ENCODE measurements at regions not wholly inside any gene's neighbourhood (a gene's known extent, or its start where the extent isn't known, plus 50 kb on each side); places are given as distances from the start of the nearest gene placed in this dataset.

DNA sequence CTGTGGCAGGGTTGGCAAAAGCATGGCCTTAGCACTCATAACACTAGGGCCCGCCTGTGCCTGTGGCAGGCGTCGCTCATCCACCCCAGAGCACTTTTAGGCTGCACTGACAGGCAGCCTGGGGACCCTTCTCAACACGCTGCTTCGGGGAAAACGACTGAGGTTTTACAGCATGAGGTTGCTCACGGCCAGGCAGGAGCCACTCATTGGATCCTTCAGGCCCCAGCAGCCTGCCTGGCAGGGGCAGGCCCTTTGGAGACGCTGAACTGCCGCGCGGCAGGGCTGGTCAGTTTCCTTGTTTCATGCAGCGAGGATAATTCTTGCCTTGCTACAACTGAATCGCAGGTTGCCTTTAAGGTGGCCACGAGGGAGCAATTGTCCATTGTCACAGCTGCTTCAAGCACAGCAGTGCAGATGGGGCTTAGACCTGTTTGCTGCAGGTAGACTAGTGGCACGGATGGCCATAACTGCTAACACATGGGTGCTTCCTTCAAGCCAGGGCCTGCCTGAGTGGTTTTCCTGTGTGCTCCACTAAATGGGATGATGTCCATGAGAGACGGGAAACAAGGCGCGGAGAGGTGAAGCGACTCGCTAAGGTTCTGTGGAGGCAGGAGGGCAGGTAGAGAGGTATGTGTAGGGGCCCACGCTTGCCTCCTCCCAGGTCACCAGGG is 49.9 kb upstream of the HS6ST1 start:
- Mint-ChIP-seq H3K27ac (no peak overlapping the region), H3K9me3 (no peaks in the 10 kb centered on the region)

DNA sequence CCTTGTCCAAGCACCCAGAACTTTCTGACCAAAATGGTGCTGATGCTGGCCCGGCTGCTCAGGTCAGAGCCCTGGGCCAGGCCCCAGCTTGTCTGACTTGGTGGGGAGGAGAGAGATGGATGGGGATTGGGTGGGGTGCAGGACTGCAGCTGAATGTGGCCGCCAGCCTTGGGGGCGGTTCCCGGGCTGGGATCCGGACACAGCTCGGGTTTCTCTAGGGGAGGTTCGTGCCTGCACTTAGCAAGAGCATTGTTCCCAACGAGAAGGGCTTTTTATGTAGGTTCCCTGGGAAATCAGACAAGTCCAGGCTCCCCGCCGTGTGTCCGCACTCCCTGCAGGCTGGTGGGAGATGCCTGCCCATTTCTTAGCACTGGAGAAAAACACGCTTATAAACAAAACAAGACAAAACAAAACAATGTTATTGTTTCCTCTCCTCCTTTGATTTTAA is 50.5 kb upstream of the HS6ST1 start:
- DNase-seq (ENCODE audit: low spot score in 2 of 2) (no peak), ATAC-seq (no peak)
- Mint-ChIP-seq H3K36me3 (no peaks in the 10 kb centered on the region), H3K27ac (no peak overlapping the region), H3K9me3 (no peaks in the 10 kb centered on the region)

More for the DNA sequence above, 49.9 kb upstream of the HS6ST1 start:
- DNase-seq (ENCODE audit: low spot score in 2 of 2) (no peak), ATAC-seq (no peak)
- no peaks in the 10 kb centered on the region for H3K36me3 Mint-ChIP-seq

DNA sequence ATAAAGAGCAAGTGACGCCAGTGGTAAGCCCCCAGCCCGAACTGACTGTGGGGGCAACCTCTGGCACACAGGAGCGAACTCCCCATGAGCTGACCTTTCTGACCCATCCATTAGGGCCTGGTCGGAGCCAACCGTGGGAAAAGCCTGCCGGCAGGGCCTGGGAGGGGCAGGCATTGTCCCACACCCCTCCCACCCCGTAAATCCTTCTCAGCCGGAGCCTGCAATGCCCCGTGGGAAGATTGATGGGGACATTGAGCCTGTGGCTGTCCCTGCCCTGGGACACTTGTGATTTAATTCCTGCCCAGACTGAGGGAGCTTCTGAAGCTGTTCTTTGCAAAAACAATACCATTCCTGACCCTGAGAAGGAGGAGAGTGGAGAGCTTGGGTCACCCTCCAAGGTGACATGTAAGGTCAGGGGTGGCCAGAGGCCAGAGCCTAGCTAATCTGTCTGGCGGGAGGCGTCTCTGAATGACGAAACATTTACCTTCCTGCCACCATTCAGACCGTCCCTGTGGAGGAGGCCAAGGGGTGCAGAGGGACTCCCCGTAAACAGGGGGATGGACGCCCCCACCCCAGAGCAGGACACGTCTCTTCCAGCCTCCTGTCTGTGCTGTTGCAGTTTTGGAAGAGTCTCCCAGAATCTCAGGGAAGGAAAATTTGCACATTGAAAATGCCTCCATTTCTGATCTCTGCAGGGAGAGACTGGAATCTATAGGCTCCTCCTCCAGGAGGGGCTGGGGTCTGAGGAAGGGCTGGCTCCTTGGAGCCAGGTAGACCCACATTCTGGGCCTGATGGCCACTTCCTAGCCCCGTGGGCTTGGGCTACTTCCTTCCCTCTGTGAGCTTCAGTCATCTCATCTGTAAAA is 51.2 kb upstream of the HS6ST1 start:
- H3K9me3 Mint-ChIP-seq, result no peaks in the 10 kb centered on the region
- DNase-seq (ENCODE audit: low spot score in 2 of 2) (no peak), ATAC-seq (no peak)
- H3K27ac Mint-ChIP-seq, result no peak overlapping the region
- H3K36me3 Mint-ChIP-seq, result no peaks in the 10 kb centered on the region

DNA sequence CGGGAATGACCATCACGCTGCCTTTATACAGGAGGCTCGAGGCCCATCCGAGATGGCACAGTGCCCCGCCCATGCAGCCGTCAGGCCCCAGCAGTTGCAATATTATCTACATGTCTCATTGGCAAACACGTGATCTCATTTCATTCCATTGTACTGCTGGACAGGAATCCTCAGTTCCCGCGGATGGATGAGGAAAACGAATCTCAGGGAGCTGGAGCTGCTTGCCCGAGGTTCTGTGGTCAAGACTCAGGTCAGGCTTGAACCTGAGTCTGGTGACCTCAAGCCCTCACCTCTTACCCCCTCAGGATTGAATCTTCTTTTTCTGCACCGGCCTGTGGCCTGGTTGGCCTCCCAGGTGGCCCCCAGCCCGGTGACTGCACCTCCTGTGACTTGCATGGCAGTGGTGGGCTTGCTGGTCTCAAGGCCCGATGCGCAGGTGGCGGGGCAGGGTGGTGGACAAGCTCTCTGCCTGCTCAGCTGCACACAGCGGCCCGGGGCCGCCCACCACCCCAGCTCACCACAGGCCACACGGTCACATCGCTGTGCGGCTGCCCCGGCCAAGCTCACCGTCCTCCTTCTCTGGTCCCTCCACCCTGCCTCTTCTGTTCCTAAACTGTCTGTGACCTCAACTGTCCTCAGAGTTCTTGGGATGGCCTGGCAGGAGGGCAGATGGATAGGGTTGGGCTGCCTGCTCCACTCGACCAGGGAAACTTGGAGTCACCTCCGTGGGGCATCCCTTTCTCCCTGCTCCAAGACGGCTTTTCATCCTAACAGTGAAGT is 52.0 kb upstream of the HS6ST1 start:
- no peaks in the 10 kb centered on the region for H3K36me3 Mint-ChIP-seq
- H3K27ac Mint-ChIP-seq, result no peak overlapping the region
- no peak for DNase-seq (ENCODE audit: low spot score in 2 of 2)
- no peak for ATAC-seq
- H3K9me3 Mint-ChIP-seq, result no peaks in the 10 kb centered on the region

DNA sequence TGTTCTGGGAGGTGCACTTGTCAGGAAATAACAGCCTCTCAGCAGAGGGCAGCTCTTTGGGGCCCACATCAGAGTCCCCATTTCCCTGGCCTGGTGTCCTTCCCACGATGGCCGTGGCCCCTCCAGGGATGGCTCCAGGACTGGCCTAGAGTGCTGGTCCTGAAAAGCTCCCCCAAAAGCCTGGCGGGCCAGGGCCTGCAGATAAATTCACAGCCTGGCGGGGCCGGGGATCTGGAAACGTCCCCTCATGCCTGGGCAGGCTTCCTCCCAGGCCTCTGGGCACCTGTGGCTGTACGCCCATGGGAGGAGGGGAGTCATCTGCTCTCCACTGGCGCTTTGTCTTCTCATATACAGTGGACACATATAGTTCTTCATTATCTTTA is 52.6 kb upstream of the HS6ST1 start:
- Mint-ChIP-seq H3K9me3 (no peaks in the 10 kb centered on the region), H3K27ac (no peak overlapping the region), H3K36me3 (no peaks in the 10 kb centered on the region)
- DNase-seq (ENCODE audit: low spot score in 2 of 2), result no peak
- no peak for ATAC-seq

DNA sequence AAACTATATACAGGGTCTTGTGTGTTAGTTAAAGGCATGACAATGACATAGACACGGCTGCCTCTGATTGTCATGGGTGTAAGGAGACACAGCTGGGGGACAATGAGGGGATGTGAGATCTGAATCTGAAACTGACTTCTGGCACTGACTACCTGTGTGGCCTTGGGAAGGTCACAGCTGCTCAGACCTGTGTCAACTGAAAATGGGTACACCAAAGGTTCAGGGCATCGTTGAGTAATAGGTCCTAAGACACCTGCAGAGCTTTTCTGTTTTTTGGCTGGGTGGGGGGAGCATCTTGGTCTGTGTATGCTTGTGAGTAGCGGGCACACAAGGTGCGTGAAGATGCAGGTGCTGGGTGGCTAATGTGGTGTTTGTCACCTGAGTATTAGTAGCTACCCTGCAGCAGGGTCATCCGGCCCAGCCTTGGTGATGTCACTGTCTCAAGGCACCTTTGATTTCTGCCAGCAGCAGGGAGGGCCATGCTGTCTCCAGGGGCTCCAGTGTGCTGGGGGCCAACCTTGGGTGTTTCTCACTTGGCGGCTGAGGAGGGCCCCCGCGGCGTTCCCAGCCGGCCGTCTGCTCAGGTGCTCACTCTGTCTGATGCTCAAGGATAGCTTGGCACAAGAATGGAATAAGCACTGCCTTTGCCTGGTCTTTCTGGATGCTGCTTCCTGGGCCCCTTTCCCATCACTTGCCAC is 53.1 kb upstream of the HS6ST1 start:
- DNase-seq (ENCODE audit: low spot score in 2 of 2), result no peak
- no peaks in the 10 kb centered on the region for H3K9me3 Mint-ChIP-seq
- H3K27ac Mint-ChIP-seq, result no peak overlapping the region
- ATAC-seq, result no peak
- no peaks in the 10 kb centered on the region for H3K36me3 Mint-ChIP-seq

DNA sequence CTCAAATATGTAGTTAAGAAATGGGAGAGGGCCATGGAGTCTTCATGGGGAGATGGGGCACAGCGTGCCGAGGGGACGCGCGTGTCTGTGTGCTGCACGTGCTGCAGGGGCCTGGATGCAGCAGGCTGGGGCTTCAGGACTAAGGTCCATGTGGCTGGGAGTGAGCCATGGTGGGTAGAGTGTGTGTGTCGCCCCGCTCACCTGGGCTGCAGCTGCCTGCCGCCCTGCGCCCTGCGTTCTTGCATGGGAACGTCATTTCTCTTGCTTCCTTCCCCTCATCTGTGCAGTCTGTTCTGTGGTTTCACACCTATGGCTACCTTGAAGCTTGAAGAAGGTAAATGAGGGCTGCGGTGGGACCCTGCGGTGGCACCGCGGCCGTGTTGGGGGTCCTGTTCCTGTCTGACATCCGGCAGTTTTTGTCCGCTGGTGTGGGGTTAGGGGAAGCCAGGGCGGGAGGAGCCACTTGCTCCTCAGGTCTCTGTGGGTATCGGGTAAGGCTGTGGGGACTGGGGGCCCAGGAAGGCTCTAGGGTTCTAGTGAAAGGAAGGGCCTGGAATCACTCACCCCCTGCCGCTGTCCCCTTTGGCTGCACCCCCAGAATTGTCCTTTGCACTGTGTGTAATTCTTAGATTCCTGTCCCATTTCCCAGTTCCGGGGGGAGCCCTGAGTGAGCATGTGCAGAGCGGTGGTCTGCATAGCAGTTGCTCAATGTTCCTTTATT is 54.1 kb upstream of the HS6ST1 start:
- Mint-ChIP-seq H3K36me3 (no peaks in the 10 kb centered on the region), H3K27ac (no peak overlapping the region), H3K9me3 (no peaks in the 10 kb centered on the region)
- DNase-seq (ENCODE audit: low spot score in 2 of 2) (peak in 1 of 2 donors; percentile 9), ATAC-seq (peak; percentile 44 to 54)

DNA sequence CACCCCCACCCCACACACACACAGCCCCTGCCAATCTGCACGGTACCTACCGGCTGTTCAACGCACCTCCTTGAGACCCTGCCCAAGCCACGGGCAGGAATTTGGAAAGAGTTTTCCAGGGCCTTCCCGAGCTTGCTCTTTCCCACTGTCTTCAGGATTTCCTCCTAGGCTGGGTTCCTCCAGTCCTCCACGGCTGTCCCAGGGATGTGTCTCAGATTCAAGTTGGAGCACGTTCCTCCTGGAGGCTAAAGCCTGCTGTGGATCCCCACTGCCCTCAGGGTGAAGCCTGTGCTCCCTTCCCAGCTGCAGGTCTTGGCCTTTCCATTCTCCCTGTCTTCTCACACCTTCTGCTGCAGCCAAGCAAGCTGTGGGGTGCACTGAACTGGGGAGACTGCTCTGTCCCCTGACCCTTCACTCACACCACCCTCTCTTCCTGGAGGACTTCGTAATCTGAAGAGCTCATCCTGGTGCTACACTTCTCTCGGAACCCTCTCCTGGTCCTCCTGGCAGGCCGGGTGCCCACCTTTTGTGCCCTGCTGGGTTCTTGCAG is 54.9 kb upstream of the HS6ST1 start:
- ATAC-seq (no peak), DNase-seq (ENCODE audit: low spot score in 2 of 2) (no peak)
- Mint-ChIP-seq H3K9me3 (no peaks in the 10 kb centered on the region), H3K27ac (no peak overlapping the region), H3K36me3 (no peaks in the 10 kb centered on the region)

DNA sequence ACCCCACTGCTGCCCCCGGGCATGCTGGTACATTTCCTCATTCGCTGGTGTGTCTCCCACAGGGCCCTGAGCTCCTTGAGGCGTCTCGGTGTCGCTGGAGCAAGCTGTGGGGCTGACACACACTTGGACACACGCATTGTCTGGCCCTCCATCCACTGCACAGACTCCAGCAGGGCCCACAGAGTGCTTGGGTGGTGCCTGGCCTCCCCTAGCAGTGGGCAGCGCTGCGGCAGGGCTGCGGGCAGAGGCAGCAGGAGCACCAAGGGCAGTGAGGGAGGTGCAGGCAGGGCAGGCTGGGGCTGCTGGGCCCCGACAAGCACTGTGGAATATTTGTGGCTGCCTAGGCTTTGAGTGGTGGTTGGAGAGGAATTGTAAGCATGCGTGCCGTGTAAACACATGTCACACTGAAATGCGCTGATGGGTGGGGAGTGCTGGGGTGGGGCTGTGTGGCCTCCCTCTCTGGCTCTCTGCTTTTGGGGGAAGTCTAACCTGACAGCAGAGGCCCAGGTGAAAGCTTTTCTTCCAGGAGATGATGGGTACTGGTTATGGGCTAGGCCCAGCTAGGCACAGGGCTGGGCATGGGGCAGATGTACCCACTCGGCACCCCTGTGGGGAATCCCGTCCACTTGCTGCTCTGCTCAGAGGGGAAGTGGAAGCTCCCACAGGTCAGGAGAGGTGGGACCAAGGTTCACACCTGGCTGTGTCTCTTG is 55.5 kb upstream of the HS6ST1 start:
- ATAC-seq (no peak), DNase-seq (ENCODE audit: low spot score in 2 of 2) (no peak)
- Mint-ChIP-seq H3K36me3 (no peaks in the 10 kb centered on the region), H3K9me3 (no peaks in the 10 kb centered on the region), H3K27ac (no peak overlapping the region)

DNA sequence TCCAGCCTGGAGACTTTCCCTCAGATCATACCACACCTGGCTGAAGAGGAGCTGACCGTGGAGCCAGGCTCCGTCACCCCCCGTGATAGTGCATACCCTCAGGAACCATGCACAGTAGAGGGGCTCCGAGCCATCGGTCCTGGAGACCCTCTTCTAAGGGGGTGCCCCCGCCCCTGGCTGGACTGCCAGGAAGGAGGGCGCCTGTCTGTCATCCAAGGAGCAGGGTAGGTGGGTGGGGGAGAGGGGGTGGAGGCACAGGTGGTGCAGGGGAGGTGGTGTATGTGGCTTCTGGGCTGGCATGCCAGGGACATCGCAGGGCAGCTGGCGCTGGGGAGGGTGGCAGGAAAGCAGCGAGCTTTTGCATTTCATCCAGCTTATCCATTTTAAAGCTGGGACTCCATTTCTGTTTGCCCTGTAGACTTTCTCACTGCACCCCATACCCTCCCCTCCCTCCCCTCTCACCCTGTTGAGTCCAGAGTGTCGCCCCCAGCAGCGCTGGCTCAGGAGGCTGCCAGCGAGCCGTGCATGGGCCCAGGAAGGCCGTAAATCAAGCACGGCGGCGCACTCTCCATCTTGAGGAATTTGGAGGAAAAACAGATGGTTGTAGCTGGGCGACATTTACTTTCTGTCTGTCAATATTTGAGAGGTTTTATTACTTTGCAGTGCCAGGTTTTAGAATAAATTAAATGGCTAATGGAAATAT is 56.2 kb upstream of the HS6ST1 start:
- H3K9me3 Mint-ChIP-seq, result no peaks in the 10 kb centered on the region
- no peaks in the 10 kb centered on the region for H3K36me3 Mint-ChIP-seq
- no peak overlapping the region for H3K27ac Mint-ChIP-seq
- ATAC-seq, result no peak
- DNase-seq (ENCODE audit: low spot score in 2 of 2), result no peak

DNA sequence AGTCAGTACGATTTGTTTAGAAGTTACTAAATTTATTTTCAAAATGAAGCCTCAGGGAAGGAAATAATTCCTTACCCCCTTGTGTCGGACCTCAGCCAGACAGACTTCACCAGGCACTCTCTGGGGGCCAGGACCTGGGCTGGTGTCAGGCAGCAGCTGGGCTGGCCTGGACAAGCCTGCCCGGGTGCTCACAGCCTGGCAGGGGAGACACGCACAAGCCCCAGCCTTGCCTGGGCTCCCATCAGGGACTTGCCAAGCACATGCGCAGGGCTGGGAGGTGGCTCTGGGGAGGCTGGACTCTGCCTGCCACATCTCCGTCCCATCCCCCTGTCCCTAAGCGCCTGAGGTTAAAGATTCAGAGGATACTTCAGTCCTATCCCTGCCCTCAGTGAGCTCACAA is 56.8 kb upstream of the HS6ST1 start:
- H3K27ac Mint-ChIP-seq, result no peak overlapping the region
- ATAC-seq (no peak), DNase-seq (ENCODE audit: low spot score in 2 of 2) (no peak)
- no peaks in the 10 kb centered on the region for H3K9me3 Mint-ChIP-seq
- H3K36me3 Mint-ChIP-seq, result no peaks in the 10 kb centered on the region

DNA sequence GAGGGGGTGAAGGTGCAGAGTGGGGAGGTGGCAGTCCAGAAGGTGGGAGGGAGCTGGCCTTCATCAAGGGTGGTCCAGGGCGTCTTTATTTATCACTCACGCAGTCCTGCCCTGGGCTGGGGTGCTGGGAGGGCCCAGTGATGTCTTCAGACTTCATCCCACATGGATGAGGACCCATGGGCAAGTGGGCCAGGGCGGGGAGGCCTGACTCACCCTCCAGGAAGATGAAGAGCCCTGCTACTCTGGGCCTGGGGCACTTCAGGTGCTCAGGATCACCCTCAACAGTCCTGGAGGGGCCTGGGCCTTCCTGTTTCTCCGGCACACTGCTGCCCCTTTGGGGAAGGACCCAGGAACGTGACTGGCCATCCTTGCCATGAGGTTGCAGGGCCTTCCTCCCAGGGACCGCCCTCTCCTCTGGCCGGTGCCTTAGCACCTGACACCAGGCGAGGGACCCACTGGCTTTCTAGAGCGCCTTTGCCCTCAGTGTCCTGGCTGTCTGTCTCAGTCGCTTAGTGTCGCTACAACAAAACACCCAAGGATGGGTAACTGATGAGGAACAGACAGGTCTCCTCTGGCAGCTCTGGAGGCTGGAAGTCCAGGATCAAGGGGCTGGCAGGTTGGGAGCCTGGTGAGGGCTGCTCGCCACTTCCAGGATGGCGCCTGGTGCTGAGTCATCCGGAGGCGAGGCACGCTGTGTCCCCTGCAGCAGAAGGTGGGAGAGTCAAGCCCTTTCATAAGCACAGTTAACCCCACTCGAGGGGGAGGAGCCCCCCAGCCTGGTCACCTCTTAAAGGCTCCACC is 57.8 kb upstream of the HS6ST1 start:
- H3K9me3 Mint-ChIP-seq, result no peaks in the 10 kb centered on the region
- no peak overlapping the region for H3K27ac Mint-ChIP-seq
- no peaks in the 10 kb centered on the region for H3K36me3 Mint-ChIP-seq
- ATAC-seq (no peak), DNase-seq (ENCODE audit: low spot score in 2 of 2) (peak in 1 of 2 donors; percentile 46)

DNA sequence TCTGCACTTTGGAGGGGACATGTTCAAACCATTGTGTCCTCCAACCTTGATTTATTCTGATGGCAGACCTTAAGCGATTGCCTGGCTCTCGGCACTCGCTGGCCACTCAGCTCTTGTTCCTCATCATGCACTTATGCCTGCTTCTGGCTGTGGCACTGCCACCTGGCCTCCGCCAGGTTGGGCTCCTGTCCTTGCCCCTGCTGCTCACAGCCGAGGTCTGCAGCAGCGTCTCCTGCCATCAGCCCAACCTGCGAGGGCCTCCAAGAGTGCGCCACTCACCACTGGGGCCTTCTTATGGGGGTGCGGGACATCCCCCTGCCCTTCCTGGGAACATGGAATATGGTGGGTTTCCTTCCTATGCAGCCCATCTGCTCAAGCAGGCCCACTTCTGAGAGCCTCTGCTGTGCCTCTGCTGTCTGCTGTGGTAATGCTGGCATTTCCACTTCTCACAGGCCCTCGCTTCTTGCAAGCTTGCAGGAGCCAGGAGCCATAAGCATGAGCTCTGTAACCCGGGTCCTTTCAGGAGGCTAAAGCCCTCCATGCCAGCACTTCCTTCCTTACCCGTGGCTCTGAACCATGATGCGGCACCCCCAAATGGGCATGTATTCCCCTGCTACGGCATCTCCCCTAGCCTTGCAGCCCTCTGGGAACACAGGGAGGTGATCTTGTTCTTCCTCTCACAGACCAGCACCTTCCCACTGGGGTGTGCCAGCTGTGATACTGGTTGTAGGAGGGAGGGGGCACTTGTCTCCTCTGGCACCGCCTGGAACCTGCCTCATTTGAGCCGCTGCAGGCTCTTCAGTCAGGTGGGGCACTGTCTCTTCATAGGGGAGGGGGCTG is 58.6 kb upstream of the HS6ST1 start:
- Mint-ChIP-seq H3K9me3 (no peaks in the 10 kb centered on the region), H3K36me3 (no peaks in the 10 kb centered on the region), H3K27ac (no peak overlapping the region)
- DNase-seq (ENCODE audit: low spot score in 2 of 2) (peak in 1 of 2 donors; percentile 42), ATAC-seq (no peak)

Data from activated naive CD4-positive, alpha-beta T cell treated with anti-CD3 and anti-CD28 coated beads, Interleukin-2, amount 50 U/mL, for 72 hours (primary cell).